MM.1S (cell line): ENCODE measurements at regions not wholly inside any gene's neighbourhood (a gene's known extent, or its start where the extent isn't known, plus 50 kb on each side); places are given as distances from the start of the nearest gene placed in this dataset.

Experiments used
- EZH2 ChIP-seq: fragments of 300-600 bp; sonication (generic); optimal IDR thresholded peaks from 2 replicates; pipeline ENCODE3; 2017; ENCODE audit warnings: low read depth, mild to moderate bottlenecking, antibody characterized with exemption, low read length, mixed read lengths
- EZH2phosphoT487 ChIP-seq: fragments of 300-600 bp; sonication (generic); IDR thresholded peaks from 2 replicates; pipeline ENCODE4 v1.6.1; 2018; ENCODE audit warnings: antibody characterized with exemption, low read length
- TF ChIP-seq, protein P1 (sequence below): fragments of 300-600 bp; sonication (generic); IDR thresholded peaks from 2 replicates; pipeline ENCODE4 v1.5.1; 2016; ENCODE audit warnings: antibody characterized with exemption, low read length, mixed read lengths

DNA sequence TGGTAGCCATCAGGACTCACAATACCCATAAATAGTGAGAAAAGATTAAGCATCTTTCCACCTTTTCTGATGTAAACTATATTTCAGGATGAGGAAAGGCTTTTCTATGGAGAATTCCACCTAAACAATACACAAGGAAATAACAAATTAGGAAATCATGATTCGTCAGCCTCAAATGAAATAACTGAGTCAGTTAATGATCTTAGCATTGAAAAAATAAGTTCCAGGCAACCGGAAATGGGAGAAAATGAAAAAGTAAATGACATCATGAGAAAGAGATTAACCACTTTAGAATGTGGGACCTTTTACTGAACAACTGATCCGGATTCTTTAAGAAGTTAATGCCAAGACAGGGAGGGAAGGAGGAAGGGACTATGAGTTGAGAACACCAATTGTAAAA lies 742.3 kb downstream of the TNS3 start:
- TF ChIP-seq, protein P1, sequence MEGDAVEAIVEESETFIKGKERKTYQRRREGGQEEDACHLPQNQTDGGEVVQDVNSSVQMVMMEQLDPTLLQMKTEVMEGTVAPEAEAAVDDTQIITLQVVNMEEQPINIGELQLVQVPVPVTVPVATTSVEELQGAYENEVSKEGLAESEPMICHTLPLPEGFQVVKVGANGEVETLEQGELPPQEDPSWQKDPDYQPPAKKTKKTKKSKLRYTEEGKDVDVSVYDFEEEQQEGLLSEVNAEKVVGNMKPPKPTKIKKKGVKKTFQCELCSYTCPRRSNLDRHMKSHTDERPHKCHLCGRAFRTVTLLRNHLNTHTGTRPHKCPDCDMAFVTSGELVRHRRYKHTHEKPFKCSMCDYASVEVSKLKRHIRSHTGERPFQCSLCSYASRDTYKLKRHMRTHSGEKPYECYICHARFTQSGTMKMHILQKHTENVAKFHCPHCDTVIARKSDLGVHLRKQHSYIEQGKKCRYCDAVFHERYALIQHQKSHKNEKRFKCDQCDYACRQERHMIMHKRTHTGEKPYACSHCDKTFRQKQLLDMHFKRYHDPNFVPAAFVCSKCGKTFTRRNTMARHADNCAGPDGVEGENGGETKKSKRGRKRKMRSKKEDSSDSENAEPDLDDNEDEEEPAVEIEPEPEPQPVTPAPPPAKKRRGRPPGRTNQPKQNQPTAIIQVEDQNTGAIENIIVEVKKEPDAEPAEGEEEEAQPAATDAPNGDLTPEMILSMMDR = no peak
- no peak for TF ChIP-seq EZH2phosphoT487
- no peak for TF ChIP-seq EZH2
